Muscle of leg (tissue), 3 donors: ENCODE measurements at regions not wholly inside any gene's neighbourhood (a gene's known extent, or its start where the extent isn't known, plus 50 kb on each side); places are given as distances from the start of the nearest gene placed in this dataset.
"Not testable (repeated sequence)": the region's sequence is repeated elsewhere in the genome, so short reads cannot be mapped to it uniquely, and the experiment has no call there.

Experiments used
- DNase-seq: peaks from one replicate; pipeline ENCODE4 v3.0.0; 2013
- H3K27ac ChIP-seq: one replicate; pipeline ENCODE4 v1.5.1; 2013; ENCODE audit warnings: mild to moderate bottlenecking, low read length, control low read depth
- H3K27me3 ChIP-seq: one replicate; pipeline ENCODE4 v1.6.1; 2013; ENCODE audit warnings: low read length; ENCODE audit not compliant: control insufficient read depth, insufficient read depth
- H3K36me3 ChIP-seq: one replicate; pipeline ENCODE4 v1.6.1; 2013; ENCODE audit warnings: low read length; ENCODE audit not compliant: control insufficient read depth, insufficient read depth
- H3K4me1 ChIP-seq: one replicate; pipeline ENCODE4 v1.6.1; 2013; ENCODE audit warnings: low read length; ENCODE audit not compliant: control insufficient read depth, insufficient read depth
- H3K4me3 ChIP-seq: one replicate; pipeline ENCODE4 v1.5.1; 2013; ENCODE audit warnings: low read length, control low read depth
- H3K9me3 ChIP-seq: replicated peaks from 2 replicates; pipeline ENCODE4 v1.6.1; 2013; ENCODE audit warnings: low read depth, low read length; ENCODE audit not compliant: control insufficient read depth
- WGBS: methylation state at CpG from one replicate; pipeline ENCODE4 v1.1.5; 2013; ENCODE audit warnings: missing lambda C conversion rate; ENCODE audit not compliant: insufficient coverage; 5-methylcytosine and 5-hydroxymethylcytosine counted together

- H3K36me3 ChIP-seq: no peaks in the 10 kb centered on the region
- H3K4me3 ChIP-seq: no peak overlapping the region
- no peak for DNase-seq
- WGBS: no CpG with 5 or more reads among the region's 2 CpGs
- no peak overlapping the region for H3K27ac ChIP-seq
- H3K9me3 ChIP-seq: no peaks in the 10 kb centered on the region
- H3K27me3 ChIP-seq: no peaks in the 10 kb centered on the region
- H3K4me1 ChIP-seq: no peaks in the 10 kb centered on the region
These were observed 714.6 kb downstream of the GALC start for GRCh38 chr14:87278415-87278814.

- H3K27ac ChIP-seq: no peak overlapping the region
- H3K4me1 ChIP-seq: no peaks in the 10 kb centered on the region
- WGBS: no CpG with 5 or more reads among the region's 2 CpGs
- no peak for DNase-seq
- no peaks in the 10 kb centered on the region for H3K27me3 ChIP-seq
- no peaks in the 10 kb centered on the region for H3K36me3 ChIP-seq
- H3K9me3 ChIP-seq: no peaks in the 10 kb centered on the region
- no peak overlapping the region for H3K4me3 ChIP-seq
These were observed 721.7 kb downstream of the GALC start for GRCh38 chr14:87271331-87271730.

GRCh38 chr14:87268997-87269396 is 724.0 kb downstream of the GALC start:
- no peaks in the 10 kb centered on the region for H3K36me3 ChIP-seq
- H3K9me3 ChIP-seq: no peaks in the 10 kb centered on the region
- H3K4me3 ChIP-seq: no peak overlapping the region
- WGBS: no CpG with 5 or more reads among the region's 2 CpGs
- H3K27me3 ChIP-seq: no peaks in the 10 kb centered on the region
- no peak overlapping the region for H3K27ac ChIP-seq
- H3K4me1 ChIP-seq: no peaks in the 10 kb centered on the region
- DNase-seq: no peak

DNA sequence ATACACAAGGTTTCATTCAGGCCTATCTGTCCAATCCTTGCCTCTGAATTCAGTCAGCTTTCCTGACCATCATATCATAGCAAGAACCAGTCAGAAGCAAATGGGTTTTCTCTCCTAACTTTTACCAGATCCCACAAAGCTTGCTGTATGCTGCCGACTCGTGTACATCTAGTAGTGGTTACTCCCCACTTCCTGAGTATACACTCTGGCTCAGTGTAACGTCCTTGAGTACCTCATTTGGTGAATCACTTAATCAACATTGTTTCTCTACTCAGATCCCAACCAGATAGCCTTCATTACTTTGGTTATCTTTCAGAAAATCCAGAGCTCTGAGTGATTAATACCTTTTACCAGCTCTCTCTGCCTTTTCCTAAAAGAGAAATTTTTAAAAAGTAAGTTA is 728.2 kb downstream of the GALC start:
- Histone ChIP-seq H3K27ac (no peak overlapping the region), H3K36me3 (no peaks in the 10 kb centered on the region), H3K4me1 (no peaks in the 10 kb centered on the region), H3K4me3 (no peak overlapping the region), H3K9me3 (no peaks in the 10 kb centered on the region), H3K27me3 (no peaks in the 10 kb centered on the region)
- DNase-seq: no peak
- 68% methylated on average over 3 of the region's 3 CpGs for WGBS

DNA sequence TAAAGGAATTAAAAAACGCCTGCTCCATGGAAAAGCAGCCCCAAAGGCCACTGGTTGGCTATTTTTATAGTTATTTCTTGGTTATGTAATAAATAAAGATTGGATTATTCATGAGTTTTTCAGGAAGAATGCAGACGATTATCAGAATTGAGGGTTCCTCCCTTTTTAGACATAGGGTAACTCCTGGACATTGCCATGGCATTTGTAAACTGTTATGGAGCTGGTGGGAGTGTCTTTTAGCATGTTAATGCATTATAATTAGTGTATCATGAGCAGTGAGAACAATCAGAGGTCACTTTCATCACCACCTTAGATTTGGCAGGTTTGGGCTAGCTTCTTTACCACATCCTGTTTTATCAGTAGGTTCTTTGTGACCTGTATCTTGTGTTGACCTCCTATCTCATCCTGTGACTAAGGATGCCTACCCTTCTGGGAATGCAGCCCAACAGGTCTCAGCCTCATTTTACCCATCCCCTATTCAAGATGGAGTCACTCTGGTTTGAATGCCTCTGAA is 728.7 kb downstream of the GALC start:
- Histone ChIP-seq H3K9me3 (no peaks in the 10 kb centered on the region), H3K4me1 (no peaks in the 10 kb centered on the region), H3K27me3 (no peaks in the 10 kb centered on the region), H3K27ac (no peak overlapping the region), H3K4me3 (no peak overlapping the region), H3K36me3 (no peaks in the 10 kb centered on the region)
- DNase-seq: no peak
- 40% methylated on average over 1 of the region's 2 CpGs for WGBS

- WGBS: no CpG with 5 or more reads among the region's 2 CpGs
- no peaks in the 10 kb centered on the region for H3K27me3 ChIP-seq
- no peak overlapping the region for H3K27ac ChIP-seq
- H3K36me3 ChIP-seq: no peaks in the 10 kb centered on the region
- H3K4me3 ChIP-seq: no peak overlapping the region
- no peaks in the 10 kb centered on the region for H3K4me1 ChIP-seq
- H3K9me3 ChIP-seq: no peaks in the 10 kb centered on the region
- DNase-seq: no peak
These were observed 731.4 kb downstream of the GALC start for GRCh38 chr14:87261621-87262020.

DNA sequence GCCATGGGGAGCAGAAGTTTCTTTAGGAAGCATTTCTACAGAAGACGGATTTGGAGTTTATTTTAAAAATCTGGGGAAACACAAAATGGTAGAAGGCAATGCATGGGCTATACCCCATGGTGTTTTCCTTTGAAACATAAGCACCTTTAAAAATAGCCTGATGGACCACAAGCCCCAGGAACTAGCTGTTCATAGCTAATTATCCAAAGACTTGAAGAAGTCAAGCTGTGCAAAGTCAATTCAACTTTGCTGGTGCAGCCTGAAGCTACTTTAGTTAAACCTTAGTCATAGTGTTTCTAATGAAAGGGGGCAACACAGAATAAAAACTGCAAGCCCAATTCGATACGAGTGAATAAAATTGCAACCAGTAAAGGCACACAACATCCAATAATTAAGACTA is 732.5 kb downstream of the GALC start:
- no peak for DNase-seq
- no peaks in the 10 kb centered on the region for H3K36me3 ChIP-seq
- no CpG with 5 or more reads among the region's 3 CpGs for WGBS
- H3K27me3 ChIP-seq: no peaks in the 10 kb centered on the region
- no peak overlapping the region for H3K27ac ChIP-seq
- no peaks in the 10 kb centered on the region for H3K4me1 ChIP-seq
- H3K4me3 ChIP-seq: no peak overlapping the region
- no peaks in the 10 kb centered on the region for H3K9me3 ChIP-seq

GRCh38 chr14:87257421-87257820 is 735.6 kb downstream of the GALC start:
- no peak overlapping the region for H3K4me3 ChIP-seq
- H3K4me1 ChIP-seq: no peaks in the 10 kb centered on the region
- no peak overlapping the region for H3K27ac ChIP-seq
- no peaks in the 10 kb centered on the region for H3K27me3 ChIP-seq
- WGBS: 100% methylated on average over 1 of the region's 1 CpG
- no peaks in the 10 kb centered on the region for H3K36me3 ChIP-seq
- DNase-seq: no peak
- no peaks in the 10 kb centered on the region for H3K9me3 ChIP-seq

DNA sequence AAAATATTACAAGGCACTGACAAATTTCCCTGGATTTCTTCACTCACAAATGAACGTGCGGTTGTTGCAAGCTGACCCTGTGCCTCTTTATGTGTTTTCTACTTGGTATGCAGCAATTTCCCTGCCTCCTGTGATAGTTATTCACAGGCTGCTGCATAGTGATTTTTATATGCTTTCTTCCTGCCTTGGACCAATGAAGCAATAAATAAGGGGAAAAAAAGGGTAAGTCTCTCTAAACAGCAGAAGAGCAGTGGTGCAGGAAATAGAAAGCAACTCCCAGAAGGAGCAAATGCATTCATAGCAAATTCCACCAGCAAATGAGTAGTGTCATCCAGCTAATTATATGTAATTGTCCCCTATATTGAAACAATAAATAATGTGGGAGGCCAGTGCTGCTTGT is 737.9 kb downstream of the GALC start:
- Histone ChIP-seq H3K27ac (no peak overlapping the region), H3K27me3 (no peaks in the 10 kb centered on the region), H3K36me3 (no peaks in the 10 kb centered on the region), H3K9me3 (no peaks in the 10 kb centered on the region), H3K4me1 (no peaks in the 10 kb centered on the region), H3K4me3 (no peak overlapping the region)
- no CpG with 5 or more reads among the region's 2 CpGs for WGBS
- DNase-seq: no peak

DNA sequence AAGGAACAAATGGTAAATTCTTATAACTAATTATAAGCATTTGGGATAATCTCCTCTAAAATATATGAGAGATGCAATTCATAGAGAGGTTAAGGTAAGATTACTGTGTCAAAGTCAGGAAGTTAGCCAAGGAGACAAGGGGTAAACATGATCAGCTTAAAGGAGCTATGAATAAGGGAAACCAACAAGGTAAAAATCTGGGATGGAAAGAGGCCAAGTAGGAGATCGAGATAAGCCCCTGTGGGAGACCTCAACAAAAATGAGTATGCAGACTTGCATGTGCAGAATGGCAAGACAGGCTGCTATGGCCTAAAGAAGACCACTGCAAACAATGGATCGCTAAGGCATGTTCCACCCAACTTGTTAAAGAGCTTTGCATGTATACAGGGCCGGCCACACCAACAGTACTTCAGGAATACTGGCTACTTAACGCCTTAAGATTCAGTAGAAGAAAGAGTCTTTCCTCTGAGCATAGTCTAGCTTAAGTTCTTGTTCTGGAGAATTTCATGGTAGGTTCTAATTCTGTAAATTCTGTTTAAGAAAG is 738.6 kb downstream of the GALC start:
- no peak for DNase-seq
- 54% methylated on average over 2 of the region's 4 CpGs for WGBS
- Histone ChIP-seq H3K27me3 (no peaks in the 10 kb centered on the region), H3K36me3 (no peaks in the 10 kb centered on the region), H3K4me1 (no peaks in the 10 kb centered on the region), H3K27ac (no peak overlapping the region), H3K9me3 (no peaks in the 10 kb centered on the region), H3K4me3 (no peak overlapping the region)

GRCh38 chr14:87253791-87254190 is 739.2 kb downstream of the GALC start:
- 53% methylated on average over 3 of the region's 3 CpGs for WGBS
- DNase-seq, H3K27ac ChIP-seq, H3K4me1 ChIP-seq, H3K4me3 ChIP-seq, H3K27me3 ChIP-seq, H3K9me3 ChIP-seq, H3K36me3 ChIP-seq: not testable (repeated sequence)
